HUDEP-2 (cell line): ENCODE measurements at regions not wholly inside any gene's neighbourhood (a gene's known extent, or its start where the extent isn't known, plus 50 kb on each side); places are given as distances from the start of the nearest gene placed in this dataset.
"Not testable (repeated sequence)": the region's sequence is repeated elsewhere in the genome, so short reads cannot be mapped to it uniquely, and the experiment has no call there.

ENCODE experiments used
- DNase-seq, 76 experiments: peaks; one replicate each; lab custom pipeline; 2025; ENCODE audit not compliant: unreplicated experiment in 76 of 76; lab: John Stamatoyannopoulos, UW

DNA sequence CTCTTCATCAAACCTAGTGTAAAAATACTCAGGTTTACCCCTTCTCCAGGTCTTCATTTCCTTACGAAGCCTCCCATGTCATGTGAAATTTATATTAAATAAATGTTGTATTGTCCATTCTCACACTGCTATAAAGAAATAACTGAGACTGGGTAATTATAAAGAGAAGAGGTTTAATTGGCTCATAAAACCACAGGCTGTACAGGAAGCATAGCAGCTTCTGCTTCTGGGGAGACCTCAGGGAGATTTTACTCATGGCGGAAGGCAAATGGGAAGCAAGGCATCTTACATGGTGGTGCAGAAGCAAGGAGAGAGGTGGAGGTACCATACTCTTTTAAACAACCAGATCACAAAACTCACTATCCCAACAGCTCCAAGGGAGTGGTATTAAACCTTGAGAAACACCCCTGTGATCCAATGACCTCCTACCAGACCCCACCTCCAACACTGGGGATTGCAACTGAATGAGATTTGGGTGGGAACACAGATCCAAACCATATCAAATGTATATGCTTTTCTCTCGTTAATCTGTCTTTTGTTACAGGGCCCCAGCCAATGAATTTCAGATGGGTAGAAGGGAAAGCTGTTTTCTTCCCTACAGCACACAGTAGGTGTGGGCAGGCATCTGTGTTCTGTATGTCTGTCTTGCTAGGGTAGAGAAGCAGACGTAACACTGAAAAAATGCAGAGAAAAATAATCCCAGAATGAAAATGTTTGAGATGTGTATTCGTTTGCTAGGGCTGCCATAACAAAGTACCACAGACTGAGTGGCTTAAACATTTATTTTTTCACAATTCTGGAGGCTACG is 88.0 kb upstream of the BTN3A2 start:
- DNase-seq: no peak

DNA sequence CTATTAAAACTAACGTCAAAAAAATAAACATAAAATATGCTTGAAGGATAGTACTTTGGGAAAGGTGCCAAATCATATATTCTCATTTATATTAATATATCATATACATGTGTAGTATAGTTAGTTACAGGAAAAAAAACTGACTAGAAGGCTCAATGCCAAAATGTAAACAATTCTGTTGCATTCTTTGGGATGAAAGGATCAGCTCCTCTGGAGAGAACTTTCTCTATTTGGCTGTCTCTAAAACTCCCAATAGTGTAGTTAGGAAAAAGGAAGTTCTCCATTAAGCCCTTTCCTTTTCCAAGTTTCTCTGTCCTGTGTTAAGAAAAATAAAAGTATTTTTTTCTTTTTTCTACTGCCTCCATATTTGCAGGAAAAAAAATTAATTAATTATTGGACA is 86.5 kb upstream of the BTN3A2 start:
- no peak for DNase-seq

DNA sequence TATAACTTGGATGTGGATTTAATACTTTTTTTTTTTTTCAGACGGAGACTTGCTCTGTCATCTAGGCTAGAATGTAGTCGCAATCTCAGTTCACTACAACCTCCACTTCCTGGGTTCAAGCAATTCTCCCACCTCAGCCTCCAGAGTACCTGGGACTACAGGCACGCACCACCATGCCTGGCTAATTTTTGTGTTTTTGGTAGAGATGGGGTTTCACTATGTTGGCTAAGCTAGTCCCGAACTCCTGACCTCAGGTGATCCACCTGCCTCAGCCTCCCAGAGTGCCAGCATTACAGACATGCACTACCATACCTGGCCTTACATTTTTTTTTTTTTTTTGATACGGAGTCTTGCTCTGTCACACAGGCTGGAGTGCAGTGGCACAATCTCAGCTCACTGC is 85.6 kb upstream of the BTN3A2 start:
- not testable (repeated sequence) for DNase-seq

DNA sequence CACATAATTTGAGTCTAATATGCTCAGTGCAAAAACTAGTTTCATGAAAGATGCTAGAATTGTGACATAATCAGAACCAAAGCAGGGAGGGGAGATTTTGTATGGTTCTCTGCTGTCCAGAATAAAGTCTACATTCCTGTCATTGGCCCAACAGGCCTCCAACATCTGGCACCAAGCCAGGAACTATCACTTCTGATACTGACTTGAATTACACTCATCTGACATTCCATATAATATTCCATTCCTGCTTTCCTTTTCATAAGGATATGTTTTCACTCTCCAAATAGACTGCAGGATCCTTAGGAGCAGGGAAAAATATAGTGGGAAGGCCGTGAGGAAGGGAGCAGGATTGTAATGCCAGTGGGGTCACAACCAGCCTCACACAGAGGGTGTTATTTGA is 84.6 kb upstream of the BTN3A2 start:
- DNase-seq: peak in 23 of 76 experiments; percentile 6 to 50 (median 34)

DNA sequence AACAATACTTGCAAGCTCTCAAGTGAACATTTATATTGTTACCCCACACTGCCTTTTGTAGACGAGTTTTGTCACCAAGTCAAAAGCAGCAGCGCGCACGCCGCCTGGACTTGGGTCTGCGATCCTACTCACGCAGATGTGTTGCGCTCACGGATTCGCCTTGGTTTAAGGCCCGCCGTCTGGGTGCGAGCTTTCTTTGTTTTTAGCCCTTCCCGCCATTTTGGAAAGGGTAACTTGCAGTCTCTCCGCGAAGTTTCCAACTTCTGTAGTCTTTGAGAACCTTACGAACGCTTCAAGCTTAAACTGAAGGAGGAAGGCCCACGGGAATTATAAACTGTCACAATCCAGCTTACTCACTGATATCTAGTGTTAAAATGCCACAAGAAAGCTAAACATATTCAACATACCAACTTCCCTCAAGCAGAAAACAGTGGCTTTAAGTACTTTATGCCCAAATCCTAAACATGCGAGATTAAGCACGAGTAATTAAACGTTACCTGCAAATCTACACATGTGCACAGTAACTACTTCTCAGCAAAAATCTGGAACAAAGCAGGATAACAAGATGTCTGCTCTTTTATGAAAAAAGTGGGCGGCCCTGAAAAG is 80.4 kb upstream of the BTN3A2 start:
- peak in 53 of 76 experiments; percentile 19 to 77 (median 61) for DNase-seq

DNA sequence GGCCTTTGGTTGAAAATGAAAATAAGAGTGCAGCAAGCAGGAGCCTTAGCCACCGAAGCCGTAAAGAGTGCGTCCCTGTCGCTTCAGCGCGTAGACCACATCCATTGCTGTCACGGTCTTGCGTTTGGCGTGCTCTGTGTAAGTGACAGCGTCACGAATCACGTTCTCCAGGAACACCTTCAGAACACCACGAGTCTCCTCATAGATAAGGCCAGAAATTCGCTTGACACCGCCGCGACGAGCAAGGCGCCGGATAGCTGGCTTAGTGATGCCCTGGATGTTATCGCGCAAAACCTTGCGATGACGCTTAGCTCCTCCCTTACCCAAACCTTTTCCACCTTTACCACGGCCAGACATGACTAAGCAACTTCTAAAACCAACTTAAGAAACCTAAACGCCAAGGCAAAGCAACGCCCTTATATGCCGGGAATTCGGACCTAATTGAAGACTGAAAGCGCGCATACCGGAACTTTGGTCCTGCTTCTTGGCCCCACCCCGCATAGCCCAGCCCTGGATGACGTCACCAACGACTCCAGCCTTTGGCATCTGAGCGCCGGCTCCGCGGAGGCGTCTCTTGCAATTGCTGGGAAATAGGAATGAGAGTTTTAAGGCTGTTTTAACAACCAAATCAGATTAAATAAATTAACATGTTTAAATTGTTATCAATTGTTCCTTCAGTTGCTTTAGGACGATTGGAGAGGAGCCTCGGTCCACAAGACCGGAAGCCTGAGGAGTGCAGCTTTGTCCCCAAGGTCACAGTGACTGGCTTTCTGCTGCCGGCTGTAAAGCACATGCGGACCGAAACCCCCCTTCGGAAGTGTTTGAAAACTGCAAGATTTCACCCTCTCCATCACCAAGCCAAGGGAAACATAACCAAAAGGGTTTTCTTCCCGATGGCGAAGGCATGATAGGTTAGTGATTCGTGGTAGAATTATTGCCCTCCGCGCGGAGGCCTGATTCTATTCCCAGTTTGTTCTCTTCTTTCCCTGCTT is 79.6 kb upstream of the BTN3A2 start:
- peak in 74 of 76 experiments; percentile 94 to 100 (median 99) for DNase-seq

DNA sequence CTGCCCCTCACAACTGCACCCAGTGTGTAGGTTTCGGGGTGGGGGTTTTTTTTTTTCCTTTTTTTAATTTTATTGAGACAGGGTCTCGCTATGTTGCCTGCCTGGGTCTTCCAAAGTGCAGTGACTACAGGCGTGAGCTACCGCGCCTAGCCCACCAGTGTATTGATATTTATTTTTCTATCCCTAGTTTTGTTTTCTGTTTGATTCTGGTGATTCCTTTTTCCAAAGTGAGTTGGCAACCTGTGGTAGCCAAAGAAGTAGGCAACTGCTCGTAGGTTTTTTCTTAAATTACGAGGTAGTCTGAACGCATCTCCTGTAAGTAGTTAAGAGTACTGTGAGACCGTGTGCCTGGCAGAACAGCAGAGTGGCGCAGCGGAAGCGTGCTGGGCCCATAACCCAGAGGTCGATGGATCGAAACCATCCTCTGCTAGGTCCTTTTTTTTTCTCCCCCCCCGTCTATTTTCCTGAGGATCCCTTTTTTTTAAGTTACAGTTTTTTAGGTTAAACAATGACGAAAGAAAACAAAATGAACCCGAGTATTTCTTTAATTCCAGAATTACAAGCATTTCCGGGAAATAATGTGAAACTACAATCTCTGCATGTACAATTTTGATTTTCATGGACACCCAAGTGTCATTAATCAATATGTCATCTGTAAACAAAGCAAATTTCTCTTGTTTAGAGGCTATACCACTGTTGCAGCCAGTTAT is 78.7 kb upstream of the BTN3A2 start:
- peak in 54 of 76 experiments; percentile 19 to 85 (median 68) for DNase-seq

DNA sequence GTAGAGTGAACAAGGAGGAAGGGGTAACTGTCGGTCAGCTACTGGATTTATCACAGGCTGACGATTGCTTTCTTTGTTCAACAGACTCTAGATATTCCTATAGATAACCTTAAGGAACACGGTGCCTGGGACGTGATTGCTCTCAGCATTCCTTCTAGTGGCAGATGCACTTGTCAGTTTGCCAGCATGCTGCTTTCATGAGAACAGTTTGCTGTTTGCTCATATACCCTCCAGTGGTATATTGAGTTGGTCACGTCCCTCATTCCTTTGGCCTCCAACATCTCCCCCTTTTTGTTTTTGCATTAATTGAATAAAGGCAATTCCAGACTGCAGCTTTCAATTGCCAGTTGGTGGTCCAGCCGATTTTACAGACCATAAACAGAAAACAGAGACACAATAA is 76.8 kb upstream of the BTN3A2 start:
- DNase-seq: no peak

DNA sequence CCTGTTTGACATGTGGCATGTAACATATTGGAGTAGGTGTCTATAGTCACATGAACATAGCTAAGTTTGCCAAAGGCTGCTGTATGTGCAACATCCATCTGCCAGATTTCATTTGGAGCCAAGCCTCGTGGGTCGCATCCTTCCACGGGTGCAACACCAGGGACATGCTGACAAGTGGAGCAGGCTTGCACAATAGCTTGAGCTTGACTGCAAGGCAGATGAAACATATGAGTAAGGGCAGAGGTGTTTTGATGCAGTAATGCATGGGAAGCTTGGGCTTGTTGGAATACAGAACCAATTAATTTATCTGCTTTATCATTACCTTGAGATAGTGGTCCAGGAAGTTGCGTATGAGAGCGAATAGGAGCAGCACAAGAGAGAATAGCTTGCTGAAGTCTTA is 74.1 kb upstream of the BTN3A2 start:
- DNase-seq: no peak

DNA sequence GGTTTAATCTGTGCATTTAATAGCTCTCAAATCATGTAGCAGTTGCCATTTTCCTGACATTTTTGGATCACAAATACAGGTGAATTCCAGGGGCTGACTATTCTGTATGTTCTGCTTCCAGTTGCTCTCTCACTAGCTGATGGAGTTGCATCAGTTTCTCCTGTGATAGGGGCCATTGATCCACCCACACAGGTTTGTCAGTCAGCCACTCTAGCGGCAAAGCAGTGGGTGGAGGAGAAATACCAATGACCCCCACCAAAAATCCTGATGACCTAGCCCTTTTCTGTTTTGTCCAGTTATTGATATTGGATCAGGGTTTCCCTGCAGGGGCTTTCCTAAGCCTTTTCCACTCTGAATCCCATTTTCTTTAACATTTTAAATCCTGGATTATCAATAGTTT is 72.3 kb upstream of the BTN3A2 start:
- DNase-seq: no peak

DNA sequence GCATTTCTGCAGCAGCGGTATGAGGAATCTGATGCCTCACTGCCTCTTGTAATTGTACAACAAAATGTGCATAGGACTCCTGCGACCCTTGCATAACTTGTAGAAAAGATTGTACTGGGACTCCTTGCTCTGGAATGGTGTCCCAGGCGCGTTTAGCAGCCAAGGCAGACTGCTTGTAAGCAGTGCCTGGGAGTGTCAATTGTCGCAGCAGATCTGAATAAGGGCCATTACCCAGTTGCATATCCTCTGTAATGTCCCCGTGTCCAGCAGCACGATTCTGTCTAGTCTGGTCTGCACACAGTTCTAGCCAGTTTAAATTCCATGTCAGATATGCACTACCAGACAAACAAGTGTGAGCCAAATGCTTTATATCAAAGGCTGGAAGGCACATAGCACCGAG is 70.7 kb upstream of the BTN3A2 start:
- no peak for DNase-seq

DNA sequence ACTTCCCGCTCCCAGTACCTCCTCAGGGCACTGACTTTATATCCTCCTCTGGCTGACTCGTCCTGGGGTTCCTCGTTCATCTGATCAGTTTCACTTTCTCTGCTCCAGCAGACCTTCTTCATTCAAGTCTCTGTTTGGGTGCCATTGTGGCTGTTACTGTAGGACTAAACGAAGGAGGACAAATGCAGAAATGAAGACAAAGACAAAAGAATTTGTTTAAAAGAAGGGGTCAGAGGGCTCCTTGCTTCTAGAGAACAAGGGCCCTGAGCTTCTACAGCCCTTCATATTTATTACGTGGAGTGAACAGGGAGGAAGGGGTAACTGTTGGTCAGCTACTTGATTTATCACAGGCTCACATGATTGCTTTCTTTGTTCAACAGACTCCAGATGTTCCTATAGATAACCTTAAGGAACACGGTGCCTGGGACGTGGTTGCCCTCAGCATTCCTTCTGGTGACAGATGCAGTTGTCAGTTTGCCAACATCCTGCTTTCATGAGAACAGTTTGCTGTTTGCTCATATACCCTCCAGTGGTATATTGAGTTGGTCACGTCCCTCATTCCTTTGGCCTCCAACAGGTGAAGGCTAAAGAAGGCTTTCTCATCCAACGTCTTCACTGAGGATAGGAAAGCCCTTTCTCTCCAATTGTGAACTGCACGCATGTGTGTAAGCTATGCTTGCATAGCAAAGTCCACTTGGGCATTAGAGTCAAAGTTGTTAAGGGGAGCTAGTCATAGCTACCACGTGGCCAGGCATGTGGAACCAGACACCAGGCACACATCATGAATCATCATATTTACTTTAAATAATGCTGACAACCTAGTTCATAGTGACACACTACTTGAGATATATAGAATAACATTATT is 69.1 kb upstream of the BTN3A2 start:
- peak in 65 of 76 experiments; percentile 29 to 100 (median 81) for DNase-seq

DNA sequence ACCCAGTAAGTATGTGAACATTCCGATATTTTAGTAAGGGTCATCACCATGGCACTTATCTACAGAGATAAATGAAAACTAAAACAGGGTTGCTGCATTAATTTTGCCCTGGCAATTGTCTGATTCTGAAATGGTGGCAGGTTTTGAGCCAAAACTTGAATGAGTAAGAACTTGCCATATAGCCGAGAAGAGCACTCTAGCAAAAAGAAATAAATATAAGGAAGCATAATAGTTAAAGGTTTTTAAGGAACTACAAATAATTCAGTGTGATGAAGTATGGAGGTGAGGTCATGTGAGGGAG is 68.5 kb upstream of the BTN3A2 start:
- no peak for DNase-seq

DNA sequence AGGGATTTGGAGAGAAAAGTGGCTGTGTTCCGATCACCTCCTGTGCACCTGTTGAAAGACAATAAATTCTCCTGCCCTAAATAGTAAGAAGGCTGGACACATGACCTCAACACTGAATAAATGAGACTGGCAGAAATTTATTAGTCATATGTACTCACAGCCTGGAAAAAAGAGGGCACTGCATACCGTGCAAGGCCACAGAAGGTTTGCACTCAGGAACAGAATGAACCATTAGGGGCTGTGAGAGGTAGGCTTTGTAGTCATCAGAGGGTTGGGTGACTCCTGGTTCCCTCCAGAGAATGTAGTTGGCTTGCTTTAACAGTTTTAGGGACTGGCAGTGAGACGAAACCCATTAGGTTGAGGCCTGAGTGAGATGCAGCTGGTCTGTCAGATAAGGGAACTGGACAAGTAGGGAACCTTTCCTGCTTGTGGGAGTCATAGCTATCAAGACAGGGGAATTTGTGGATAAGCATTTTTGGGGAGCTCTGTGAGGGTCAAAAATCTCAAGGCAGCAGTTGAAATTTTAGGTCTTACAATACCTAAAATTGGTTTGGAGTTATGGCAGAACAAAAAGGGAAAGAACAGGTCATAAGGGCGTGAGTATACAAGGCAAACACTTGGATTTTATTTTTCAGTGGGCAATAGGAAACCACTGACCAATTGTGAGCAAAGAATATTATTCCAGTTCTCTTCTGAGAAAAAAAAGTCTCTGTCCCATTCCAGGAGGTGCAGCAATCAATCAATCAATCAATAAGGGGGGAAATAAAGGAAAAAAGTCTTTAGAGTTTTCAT is 67.9 kb upstream of the BTN3A2 start:
- peak in 50 of 76 experiments; percentile 25 to 90 (median 58) for DNase-seq

DNA sequence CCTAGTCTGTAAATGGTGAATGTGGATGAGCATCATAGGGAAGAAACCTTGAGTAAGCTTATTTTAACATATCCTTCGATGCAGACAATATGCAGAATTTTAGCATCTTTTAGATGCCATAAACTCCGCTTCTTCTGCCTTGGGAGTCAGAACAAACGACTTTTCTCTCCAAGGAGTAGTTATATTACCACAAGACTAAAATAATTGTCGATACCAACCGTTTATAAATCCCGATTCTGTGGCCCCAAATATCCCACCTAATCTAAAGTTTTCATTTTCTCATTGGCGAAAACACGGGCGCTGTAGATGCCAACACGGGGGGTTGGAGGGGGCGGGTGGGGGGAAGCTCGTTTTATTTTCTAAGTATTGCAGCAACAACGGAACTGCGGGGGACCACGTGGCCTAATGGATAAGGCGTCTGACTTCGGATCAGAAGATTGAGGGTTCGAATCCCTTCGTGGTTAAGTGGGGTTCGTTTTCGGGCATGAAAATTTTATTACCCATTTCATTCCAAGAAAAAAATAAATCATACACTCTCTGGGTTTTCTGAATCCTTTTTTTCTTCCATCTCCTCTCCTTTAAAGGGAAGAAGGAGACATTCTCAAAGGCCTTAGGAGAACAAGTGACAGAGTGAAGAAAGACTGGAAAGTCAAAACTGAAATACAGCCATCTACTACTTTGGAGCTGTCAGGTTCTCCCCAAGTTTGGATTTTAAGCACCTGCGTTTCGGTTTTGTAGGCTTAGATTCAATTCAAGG is 65.5 kb upstream of the BTN3A2 start:
- DNase-seq: peak in 6 of 76 experiments; percentile 66 to 84 (median 72)

DNA sequence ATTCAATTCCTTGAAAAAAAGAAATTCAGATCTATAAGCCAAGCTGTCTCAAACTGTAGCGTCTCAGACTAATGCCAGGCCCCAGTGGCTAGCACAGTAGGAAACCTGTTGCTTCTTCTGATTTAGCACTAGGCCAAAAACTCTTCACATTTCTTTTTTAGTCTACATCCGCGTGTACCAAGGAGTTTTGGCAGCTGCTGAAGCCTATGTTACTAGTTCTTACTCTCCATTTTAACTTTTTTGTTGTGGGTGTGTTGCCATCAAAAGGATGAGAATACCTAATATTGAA is 65.0 kb upstream of the BTN3A2 start:
- DNase-seq: no peak

DNA sequence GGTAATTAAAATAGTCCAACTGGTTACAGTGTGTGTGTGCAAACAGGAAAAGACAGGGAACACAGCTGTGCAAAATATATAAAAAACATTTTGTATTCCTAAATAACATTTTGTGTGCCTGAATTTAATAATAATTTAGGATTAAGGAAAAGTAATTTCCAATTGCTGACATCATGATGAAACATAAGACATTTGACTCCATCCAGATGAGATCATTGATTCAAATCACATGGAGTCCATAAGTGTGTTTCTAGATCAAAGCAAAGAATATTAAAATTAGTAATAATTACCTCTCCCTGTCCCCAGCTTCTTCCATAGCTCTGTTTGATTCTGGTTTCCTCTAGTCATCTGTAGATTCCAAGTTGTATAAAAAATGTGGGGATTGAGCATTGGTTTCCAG is 64.6 kb upstream of the BTN3A2 start:
- DNase-seq: no peak

DNA sequence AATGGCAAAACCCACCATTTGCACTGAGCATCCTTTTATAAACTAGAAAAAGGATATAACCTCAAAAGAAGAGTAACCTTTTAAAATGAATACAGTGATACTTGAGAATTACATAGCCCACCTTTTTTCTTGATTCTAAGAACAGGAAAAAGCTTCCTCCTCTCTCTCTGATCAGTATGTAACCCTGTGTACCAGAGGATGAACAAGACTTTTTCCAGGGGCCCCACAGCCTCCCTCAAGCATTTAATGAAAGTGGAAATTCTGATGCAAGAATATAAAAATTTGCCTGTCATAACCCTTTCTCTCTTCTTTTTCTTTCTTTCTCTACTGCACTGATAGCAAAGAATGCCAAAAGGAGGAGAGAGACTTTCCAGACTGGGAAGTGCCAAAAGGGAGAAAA is 64.2 kb upstream of the BTN3A2 start:
- no peak for DNase-seq
